ENCODE measurements at regions not wholly inside any gene's neighbourhood (a gene's known extent, or its start where the extent isn't known, plus 50 kb on each side); places are given as distances from the start of the nearest gene placed in this dataset.

DNA sequence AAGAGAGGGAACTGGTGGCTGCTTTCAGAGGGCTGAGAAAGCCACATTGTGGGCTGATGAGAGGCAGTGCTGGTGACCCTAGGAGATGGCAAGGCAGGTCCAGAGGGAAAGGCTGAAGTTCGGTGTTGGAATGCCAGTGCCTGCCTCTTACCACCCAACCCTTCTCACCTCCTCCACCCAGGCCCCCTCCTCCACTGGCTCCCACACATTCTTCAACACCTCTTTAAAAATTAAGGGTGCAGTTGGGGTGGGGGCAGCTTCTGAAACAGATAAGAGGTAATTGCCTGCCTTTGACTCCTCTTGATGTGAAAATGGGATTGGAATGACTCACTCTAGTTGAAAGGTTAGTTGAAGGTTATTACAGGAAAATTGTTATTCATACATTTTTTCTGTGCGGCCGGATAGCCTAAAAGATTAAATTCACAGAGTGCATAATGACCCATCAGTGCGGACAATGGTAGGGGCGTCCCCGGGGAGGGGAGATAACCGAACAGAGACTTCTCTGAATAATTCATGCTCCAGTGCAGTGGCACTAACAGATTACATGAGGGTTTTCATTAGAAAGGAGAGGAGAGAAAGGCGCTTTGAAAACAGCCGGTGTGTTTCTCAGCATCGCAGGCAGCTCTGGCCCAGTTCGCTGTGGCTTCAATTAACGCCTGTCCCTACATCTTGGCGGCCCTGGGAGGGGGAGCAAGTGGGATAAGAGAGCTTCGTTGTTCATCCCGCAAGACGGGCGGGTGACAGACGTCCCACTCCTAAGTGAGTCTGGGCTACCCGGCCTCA is 212.4 kb downstream of the TLE3 start:
- no peaks in the 10 kb centered on the region; the same call in 1 of the 2 replicates for H3K27me3 ChIP-seq (ENCODE audit: insufficient read depth)

DNA sequence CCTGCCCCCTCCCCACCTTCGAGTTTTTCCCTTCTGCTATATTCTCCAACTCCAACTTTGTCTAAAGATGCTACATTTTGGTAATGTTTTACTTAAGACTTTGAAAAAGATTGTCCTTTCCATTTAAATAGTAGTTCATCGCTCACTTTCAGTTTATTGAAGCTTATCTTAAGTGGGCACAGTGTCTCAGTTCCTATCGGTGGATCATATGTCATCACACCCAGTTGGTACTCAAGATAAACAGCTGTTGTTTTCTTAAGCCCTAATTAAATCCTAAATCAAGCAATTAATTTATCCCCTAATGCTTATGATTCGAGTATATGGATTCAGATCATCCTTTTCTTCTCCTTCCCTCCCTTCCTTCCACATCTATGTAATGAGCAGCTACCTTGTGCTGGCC is 210.7 kb downstream of the TLE3 start:
- Histone ChIP-seq H4K20me1 (ENCODE audit: insufficient read depth) (no peaks in the 10 kb centered on the region), H3K9me2 (no peaks in the 10 kb centered on the region), H3K36me3 (replicated peaks in 1 of 2; ENCODE audit: control insufficient read depth in 1 of 2, insufficient read depth in 2 of 2, low read length in 1 of 2) (no peaks in the 10 kb centered on the region), H3K4me2 (no peak overlapping the region), H2AFZ (ENCODE audit: low read depth) (no peak overlapping the region), H3K27me3 (ENCODE audit: insufficient read depth) (peaks cover 9% of the 10 kb centered on the region; the same call in 1 of the 2 replicates), H3K79me2 (ENCODE audit: insufficient read depth) (no peaks in the 10 kb centered on the region), H3F3A (replicated peaks; ENCODE audit: insufficient read depth) (no peaks in the 10 kb centered on the region), H3K27ac (ENCODE audit: low read depth in 2 of 2, low read length in 1 of 2) (no peak overlapping the region), H3K9me3 (no peaks in the 10 kb centered on the region), H3K9ac (no peak overlapping the region), H3K4me1 (ENCODE audit: control insufficient read depth in 1 of 2, insufficient read depth in 2 of 2, low read depth in 1 of 2, low read length in 1 of 2) (peaks cover 0 to 3% of the 10 kb centered on the region in 2 experiments; a peak in 2 of 4 replicates), H3K4me3 (ENCODE audit: low read depth in 2 of 2, low read length in 1 of 2) (no peak overlapping the region)
- 30% methylated on average over 4 of the region's 4 CpGs for WGBS (ENCODE audit: low lambda C conversion rate)
- TF ChIP-seq GABPA (IDR thresholded peaks at IDR 0.05; ENCODE audit: low read depth) (no peak), CHD2 (IDR thresholded peaks at IDR 0.05; ENCODE audit: low read length, partially characterized antibody) (no peak), GATA2 (CRISPR knock-in tag; IDR thresholded peaks at IDR 0.05) (no peak), RCOR1 (IDR thresholded peaks at IDR 0.05; ENCODE audit: low read length) (no peak)
- no peak for DNase-seq
- POLR2A ChIA-PET = interaction anchor here (0.7 kb wide), 1 partner anchor 11 kb away, joined by 3 read pairs; no protein-coding TSS in a partner anchor
- CTCF ChIA-PET = interaction anchor here (0.6 to 1.6 kb wide), 2 partner anchors 11 kb away, joined by 3 read pairs; no protein-coding TSS in a partner anchor

More for the DNA sequence above, 212.4 kb downstream of the TLE3 start:
- Histone ChIP-seq H3K9ac (no peak overlapping the region), H3K9me3 (no peaks in the 10 kb centered on the region), H4K20me1 (ENCODE audit: insufficient read depth) (no peaks in the 10 kb centered on the region), H3K4me2 (no peak overlapping the region), H2AFZ (ENCODE audit: low read depth) (no peak overlapping the region), H3F3A (replicated peaks; ENCODE audit: insufficient read depth) (no peaks in the 10 kb centered on the region), H3K36me3 (replicated peaks in 1 of 2; ENCODE audit: control insufficient read depth in 1 of 2, insufficient read depth in 2 of 2, low read length in 1 of 2) (no peaks in the 10 kb centered on the region), H3K9me2 (no peaks in the 10 kb centered on the region), H3K27ac (ENCODE audit: low read depth in 2 of 2, low read length in 1 of 2) (no peak overlapping the region), H3K4me1 (ENCODE audit: control insufficient read depth in 1 of 2, insufficient read depth in 2 of 2, low read depth in 1 of 2, low read length in 1 of 2) (peaks cover 0 to 4% of the 10 kb centered on the region in 2 experiments; a peak in 1 of 4 replicates), H3K4me3 (ENCODE audit: low read depth in 2 of 2, low read length in 1 of 2) (no peak overlapping the region), H3K79me2 (ENCODE audit: insufficient read depth) (no peaks in the 10 kb centered on the region)
- TF ChIP-seq RCOR1 (IDR thresholded peaks at IDR 0.05; ENCODE audit: low read length) = no peak
- TF ChIP-seq, protein P1, sequence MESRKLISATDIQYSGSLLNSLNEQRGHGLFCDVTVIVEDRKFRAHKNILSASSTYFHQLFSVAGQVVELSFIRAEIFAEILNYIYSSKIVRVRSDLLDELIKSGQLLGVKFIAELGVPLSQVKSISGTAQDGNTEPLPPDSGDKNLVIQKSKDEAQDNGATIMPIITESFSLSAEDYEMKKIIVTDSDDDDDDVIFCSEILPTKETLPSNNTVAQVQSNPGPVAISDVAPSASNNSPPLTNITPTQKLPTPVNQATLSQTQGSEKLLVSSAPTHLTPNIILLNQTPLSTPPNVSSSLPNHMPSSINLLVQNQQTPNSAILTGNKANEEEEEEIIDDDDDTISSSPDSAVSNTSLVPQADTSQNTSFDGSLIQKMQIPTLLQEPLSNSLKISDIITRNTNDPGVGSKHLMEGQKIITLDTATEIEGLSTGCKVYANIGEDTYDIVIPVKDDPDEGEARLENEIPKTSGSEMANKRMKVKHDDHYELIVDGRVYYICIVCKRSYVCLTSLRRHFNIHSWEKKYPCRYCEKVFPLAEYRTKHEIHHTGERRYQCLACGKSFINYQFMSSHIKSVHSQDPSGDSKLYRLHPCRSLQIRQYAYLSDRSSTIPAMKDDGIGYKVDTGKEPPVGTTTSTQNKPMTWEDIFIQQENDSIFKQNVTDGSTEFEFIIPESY (IDR thresholded peaks at IDR 0.05; ENCODE audit: borderline replicate concordance, low read depth) = no peak
- TF ChIP-seq EZH2phosphoT487 (IDR thresholded peaks at IDR 0.05; ENCODE audit: borderline replicate concordance, low read depth) = no peak
- TF ChIP-seq, protein P2, sequence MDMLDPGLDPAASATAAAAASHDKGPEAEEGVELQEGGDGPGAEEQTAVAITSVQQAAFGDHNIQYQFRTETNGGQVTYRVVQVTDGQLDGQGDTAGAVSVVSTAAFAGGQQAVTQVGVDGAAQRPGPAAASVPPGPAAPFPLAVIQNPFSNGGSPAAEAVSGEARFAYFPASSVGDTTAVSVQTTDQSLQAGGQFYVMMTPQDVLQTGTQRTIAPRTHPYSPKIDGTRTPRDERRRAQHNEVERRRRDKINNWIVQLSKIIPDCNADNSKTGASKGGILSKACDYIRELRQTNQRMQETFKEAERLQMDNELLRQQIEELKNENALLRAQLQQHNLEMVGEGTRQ (IDR thresholded peaks at IDR 0.05; ENCODE audit: borderline replicate concordance, low read depth, low read length) = no peak
- TF ChIP-seq, protein P3, sequence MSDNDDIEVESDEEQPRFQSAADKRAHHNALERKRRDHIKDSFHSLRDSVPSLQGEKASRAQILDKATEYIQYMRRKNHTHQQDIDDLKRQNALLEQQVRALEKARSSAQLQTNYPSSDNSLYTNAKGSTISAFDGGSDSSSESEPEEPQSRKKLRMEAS (IDR thresholded peaks at IDR 0.05; ENCODE audit: low read depth) = no peak
- no peak for TF ChIP-seq RAD21 (IDR thresholded peaks at IDR 0.05; ENCODE audit: low read length)
- TF ChIP-seq NRF1 (IDR thresholded peaks at IDR 0.05; ENCODE audit: low read depth, low read length) = no peak
- DNase-seq = no peak
- CTCF ChIA-PET = no interaction called here
- POLR2A ChIA-PET = no interaction called here
- whole genome bisulfite sequencing (ENCODE audit: low lambda C conversion rate) = 64% methylated on average over 19 of the region's 19 CpGs

All from SK-N-SH (cell line).